Chondrocyte (in vitro differentiated cells): ENCODE measurements at regions not wholly inside any gene's neighbourhood (a gene's known extent, or its start where the extent isn't known, plus 50 kb on each side); places are given as distances from the start of the nearest gene placed in this dataset.
"Not testable (repeated sequence)": the region's sequence is repeated elsewhere in the genome, so short reads cannot be mapped to it uniquely, and the experiment has no call there.

ENCODE experiments used
- DNase-seq: peaks from one replicate; pipeline ENCODE4 v3.0.0; 2021; ENCODE audit warnings: mixed read lengths, low spot score
- H3K27ac Mint-ChIP-seq: one replicate; pipeline ENCODE4 v1.8.0; 2021; ENCODE audit warnings: mild to moderate bottlenecking, moderate library complexity, mixed read lengths; ENCODE audit not compliant: unreplicated experiment
- H3K27me3 Mint-ChIP-seq: 2 replicates; pipeline ENCODE4 v1.8.0; 2021; ENCODE audit warnings: low read depth, mixed read lengths
- H3K36me3 Mint-ChIP-seq: 2 replicates; pipeline ENCODE4 v1.8.0; 2021; ENCODE audit warnings: low read depth, mixed read lengths
- H3K4me1 Mint-ChIP-seq: 2 replicates; pipeline ENCODE4 v1.8.0; 2021; ENCODE audit warnings: low read depth, mild to moderate bottlenecking, mixed read lengths
- H3K4me3 Mint-ChIP-seq: one replicate; pipeline ENCODE4 v1.8.0; 2021; ENCODE audit warnings: mild to moderate bottlenecking, moderate library complexity, mixed read lengths; ENCODE audit not compliant: unreplicated experiment
- H3K9me3 Mint-ChIP-seq: 2 replicates; pipeline ENCODE4 v1.8.0; 2021; ENCODE audit warnings: low read depth, mixed read lengths
- TF ChIP-seq, protein P1 (sequence below): fragments of 200-600 bp; sonication (generic); IDR thresholded peaks from 2 replicates; pipeline ENCODE4 v1.5.0; 2021; ENCODE audit warnings: antibody characterized with exemption, mild to moderate bottlenecking, moderate library complexity

DNA sequence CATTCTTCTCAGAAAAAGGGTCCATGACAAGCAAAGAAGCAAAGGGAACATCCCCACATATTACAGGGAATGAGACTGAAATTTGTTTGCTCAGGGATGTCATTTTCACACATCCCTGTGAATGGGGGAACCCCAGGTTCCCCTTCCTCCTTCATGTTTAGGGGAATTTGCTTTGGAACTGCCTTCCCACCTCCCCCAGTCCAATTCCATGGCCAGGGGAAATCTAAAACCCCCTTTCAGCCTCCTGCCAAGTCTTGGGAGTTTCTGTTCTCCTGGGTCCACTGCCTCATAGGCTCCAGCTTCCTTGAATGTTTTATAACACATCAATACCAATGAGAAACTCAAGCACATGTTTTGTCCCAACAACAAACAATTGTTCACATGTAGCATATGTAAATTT lies 297.5 kb upstream of the CTNNB1 start:
- peaks cover 10% of the 10 kb centered on the region for H3K9me3 Mint-ChIP-seq
- no peaks in the 10 kb centered on the region for H3K27me3 Mint-ChIP-seq
- no peak overlapping the region for H3K4me3 Mint-ChIP-seq
- no peaks in the 10 kb centered on the region for H3K36me3 Mint-ChIP-seq
- TF ChIP-seq, protein P1, sequence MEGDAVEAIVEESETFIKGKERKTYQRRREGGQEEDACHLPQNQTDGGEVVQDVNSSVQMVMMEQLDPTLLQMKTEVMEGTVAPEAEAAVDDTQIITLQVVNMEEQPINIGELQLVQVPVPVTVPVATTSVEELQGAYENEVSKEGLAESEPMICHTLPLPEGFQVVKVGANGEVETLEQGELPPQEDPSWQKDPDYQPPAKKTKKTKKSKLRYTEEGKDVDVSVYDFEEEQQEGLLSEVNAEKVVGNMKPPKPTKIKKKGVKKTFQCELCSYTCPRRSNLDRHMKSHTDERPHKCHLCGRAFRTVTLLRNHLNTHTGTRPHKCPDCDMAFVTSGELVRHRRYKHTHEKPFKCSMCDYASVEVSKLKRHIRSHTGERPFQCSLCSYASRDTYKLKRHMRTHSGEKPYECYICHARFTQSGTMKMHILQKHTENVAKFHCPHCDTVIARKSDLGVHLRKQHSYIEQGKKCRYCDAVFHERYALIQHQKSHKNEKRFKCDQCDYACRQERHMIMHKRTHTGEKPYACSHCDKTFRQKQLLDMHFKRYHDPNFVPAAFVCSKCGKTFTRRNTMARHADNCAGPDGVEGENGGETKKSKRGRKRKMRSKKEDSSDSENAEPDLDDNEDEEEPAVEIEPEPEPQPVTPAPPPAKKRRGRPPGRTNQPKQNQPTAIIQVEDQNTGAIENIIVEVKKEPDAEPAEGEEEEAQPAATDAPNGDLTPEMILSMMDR, result no peak
- H3K27ac Mint-ChIP-seq, result no peak overlapping the region
- no peak for DNase-seq
- peaks cover 24% of the 10 kb centered on the region for H3K4me1 Mint-ChIP-seq

DNA sequence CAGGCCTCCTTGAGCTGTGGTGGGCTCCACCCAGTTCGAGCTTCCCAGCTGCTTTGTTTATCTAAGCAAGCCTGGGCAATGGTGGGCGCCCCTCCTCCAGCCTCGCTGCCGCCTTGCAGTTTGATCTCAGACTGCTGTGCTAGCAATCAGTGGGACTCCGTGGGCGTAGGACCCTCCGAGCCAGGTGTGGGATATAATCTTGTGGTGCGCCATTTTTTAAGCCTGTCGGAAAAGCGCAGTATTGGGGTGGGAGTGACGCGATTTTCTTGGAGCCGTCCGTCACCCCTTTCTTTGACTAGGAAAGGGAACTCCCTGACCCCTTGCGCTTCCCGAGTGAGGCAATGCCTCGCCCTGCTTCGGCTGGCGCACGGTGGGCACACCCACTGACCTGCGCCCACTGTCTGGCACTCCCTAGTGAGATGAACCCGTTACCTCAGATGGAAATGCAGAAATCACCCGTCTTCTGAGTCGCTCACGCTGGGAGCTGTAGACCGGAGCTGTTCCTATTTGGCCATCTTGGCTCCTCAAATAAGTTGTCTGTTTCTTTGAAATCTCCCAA lies 291.3 kb upstream of the CTNNB1 start:
- Mint-ChIP-seq H3K27ac (peak overlapping the region; percentile 54), H3K4me1 (peaks cover 11% of the 10 kb centered on the region), H3K4me3 (peak overlapping the region; percentile 72)
- H3K36me3 Mint-ChIP-seq, H3K27me3 Mint-ChIP-seq, DNase-seq, H3K9me3 Mint-ChIP-seq: not testable (repeated sequence)

DNA sequence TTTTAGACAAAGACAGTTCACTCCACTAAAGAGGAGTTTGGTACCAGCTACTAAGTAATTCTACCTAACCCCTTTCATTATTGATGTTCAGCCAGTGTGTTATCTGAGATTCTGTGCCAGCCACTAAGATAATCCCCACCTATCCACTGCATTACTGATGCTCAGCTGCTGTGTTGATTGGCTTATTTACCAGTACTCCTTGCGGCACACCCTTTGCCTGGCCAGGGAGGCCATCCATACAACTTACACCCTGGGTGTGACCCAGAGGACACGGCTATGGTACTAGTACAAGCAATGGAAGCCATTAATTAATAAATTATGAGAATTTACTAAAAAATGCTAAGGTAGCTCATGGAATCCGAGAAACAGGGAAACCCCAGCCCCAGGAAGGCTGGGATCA lies 290.7 kb upstream of the CTNNB1 start:
- H3K4me1 Mint-ChIP-seq, result peaks cover 11% of the 10 kb centered on the region
- peaks cover 4% of the 10 kb centered on the region for H3K9me3 Mint-ChIP-seq
- no peak for DNase-seq
- TF ChIP-seq, protein P1, result no peak
- H3K4me3 Mint-ChIP-seq, result no peak overlapping the region
- no peaks in the 10 kb centered on the region for H3K36me3 Mint-ChIP-seq
- no peak overlapping the region for H3K27ac Mint-ChIP-seq
- H3K27me3 Mint-ChIP-seq, result no peaks in the 10 kb centered on the region

DNA sequence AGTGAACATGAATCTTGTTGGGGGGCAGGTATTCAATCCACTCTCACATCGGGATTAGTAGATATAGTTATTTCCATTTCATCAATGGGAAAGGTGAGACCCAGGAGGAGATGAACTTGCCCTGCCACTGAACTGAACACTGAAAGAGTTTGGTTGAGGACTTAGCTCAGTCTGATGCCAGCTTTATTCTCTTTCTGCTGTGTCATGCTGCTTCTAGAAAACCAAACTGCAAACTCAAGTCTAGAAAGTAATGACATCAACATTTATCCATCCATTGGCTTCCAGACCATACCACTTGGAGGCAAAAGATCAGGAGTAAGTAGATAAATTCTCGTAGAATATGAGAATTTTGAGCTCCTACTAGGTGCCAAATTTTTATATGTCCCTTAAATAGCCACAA lies 288.0 kb upstream of the CTNNB1 start:
- Mint-ChIP-seq H3K27me3 (no peaks in the 10 kb centered on the region), H3K4me1 (peaks cover 11% of the 10 kb centered on the region), H3K36me3 (peaks cover 3% of the 10 kb centered on the region), H3K27ac (no peak overlapping the region), H3K9me3 (no peaks in the 10 kb centered on the region), H3K4me3 (no peak overlapping the region)
- no peak for DNase-seq
- TF ChIP-seq, protein P1, result no peak

DNA sequence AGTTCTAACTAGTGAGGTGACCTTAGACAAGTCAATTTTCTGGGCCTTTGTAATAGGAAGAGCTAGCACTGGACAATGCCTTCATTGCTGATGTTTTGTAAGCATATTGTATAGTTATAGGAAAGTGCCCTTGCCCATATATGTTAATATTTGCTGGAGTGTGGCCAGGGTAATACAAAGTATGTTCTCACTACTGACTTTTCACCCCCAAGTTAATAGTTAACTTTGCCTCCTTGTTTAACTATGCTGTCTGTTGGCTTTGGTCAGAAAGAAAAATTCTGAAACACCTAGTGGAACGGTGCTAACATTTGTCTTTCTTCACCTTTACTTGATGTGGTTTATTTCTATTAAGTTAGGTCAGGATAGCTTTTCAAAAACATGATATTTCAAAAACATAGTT lies 287.4 kb upstream of the CTNNB1 start:
- H3K36me3 Mint-ChIP-seq, result peaks cover 3% of the 10 kb centered on the region
- H3K9me3 Mint-ChIP-seq, result no peaks in the 10 kb centered on the region
- DNase-seq, result no peak
- H3K27me3 Mint-ChIP-seq, result no peaks in the 10 kb centered on the region
- peaks cover 11% of the 10 kb centered on the region for H3K4me1 Mint-ChIP-seq
- H3K4me3 Mint-ChIP-seq, result no peak overlapping the region
- no peak overlapping the region for H3K27ac Mint-ChIP-seq
- TF ChIP-seq, protein P1, result no peak

DNA sequence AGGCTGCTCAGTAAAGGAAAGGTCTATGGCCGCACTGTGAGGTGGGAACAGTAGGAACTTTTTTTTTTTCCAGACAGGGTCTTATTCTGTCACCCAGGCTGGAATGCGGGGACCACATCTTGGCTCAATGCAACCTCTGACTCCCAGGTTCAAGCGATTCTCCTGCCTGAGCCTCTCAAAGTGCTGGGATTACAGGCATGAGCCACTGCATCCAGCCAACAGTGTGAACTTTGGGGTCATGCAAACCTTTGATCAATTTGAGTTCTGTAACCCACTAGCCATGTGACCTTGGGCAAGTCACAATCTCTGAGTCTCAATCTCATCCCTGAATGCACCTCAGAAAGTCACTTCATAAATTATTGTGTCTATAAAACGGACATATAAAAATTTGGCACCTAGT lies 286.8 kb upstream of the CTNNB1 start:
- no peaks in the 10 kb centered on the region for H3K9me3 Mint-ChIP-seq
- no peaks in the 10 kb centered on the region for H3K27me3 Mint-ChIP-seq

More for the DNA sequence above, 286.8 kb upstream of the CTNNB1 start:
- Mint-ChIP-seq H3K27ac (no peak overlapping the region), H3K4me3 (no peak overlapping the region), H3K4me1 (peaks cover 11% of the 10 kb centered on the region), H3K36me3 (peaks cover 3% of the 10 kb centered on the region)
- TF ChIP-seq, protein P1, result no peak
- DNase-seq, result no peak
